HG02870 (cell line): ENCODE measurements at regions not wholly inside any gene's neighbourhood (a gene's known extent, or its start where the extent isn't known, plus 50 kb on each side); places are given as distances from the start of the nearest gene placed in this dataset.
A peak's percentile ranks its signal among the peaks of the same experiment; 100 is the strongest.

Source experiments
- ATAC-seq: cut with Tn5 transposase; IDR thresholded peaks from one replicate; pipeline ENCODE4 v1.9.1; 2021; ENCODE audit warnings: mild to moderate bottlenecking, moderate library complexity; ENCODE audit not compliant: unreplicated experiment

DNA sequence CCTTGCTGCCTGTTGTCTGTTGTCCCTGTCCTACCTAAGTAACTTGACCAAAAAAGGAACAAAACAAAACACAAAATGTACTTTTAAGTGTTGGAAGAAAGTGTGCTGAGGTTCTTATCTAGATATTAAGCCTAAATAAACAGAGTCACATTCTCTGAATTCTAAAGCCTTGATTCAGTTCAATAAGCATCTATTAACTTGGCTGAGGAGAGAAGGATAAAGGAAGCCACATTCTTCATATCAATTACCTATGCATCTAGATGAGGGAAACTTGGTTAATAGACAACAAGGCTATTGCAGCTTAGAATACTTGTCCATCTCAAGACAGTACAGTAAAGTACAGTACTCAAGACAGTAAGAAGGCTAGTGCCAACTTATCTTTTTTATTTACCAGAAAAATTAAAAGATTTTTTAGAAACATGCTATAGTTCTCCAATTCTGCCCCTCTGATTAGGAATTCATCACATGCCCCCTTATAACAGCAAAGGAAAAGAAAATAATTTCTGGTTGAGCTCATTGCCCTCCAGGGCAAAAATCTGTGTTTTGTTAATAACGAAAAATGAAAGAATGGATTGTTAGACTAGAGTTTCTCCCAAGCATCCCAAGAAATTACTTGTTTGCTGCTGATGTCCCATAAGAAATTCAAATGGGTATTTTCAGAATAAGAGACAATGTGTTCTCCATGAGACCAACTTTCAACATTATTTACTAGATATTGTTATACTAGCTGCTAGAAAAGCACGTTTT, 546.5 kb upstream of the SEMA3D start:
- no peak for ATAC-seq

DNA sequence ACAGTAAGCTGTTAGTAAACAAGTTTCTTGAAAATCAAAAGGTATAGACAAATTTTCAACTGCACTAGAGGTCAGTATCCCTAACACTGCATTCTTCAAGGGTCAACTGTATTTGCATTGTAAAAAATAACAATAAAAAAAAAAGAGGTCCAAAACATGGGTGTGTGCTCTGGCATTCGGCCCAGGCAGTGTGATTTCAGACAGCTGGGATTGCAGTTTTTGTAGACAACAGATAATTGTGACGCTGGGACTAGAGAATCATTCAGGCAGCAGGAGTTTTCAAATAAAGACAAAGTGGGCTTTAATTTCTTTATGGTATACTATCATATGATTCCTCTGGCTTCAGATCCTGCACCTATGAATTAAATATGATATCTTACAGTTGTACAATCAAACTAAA, 543.2 kb upstream of the SEMA3D start:
- ATAC-seq = no peak

DNA sequence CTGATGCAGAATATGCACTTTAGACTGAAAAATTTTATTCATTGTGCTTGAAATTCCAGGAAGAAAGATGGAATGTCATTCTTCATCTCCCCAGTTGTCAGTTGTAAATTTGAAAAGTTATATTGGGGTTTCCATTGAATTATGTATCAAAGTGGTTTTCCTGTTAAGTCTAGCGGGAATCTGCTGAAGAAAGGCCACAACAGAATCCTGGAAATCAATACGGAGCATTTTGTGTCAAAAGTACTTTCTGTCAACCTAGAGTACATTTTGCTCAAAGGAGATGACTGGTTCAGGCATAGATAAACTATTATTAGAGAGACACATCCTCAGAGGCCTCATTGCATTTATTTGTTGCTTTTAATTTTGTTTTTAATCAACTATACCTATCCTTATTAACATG, 538.2 kb upstream of the SEMA3D start:
- no peak for ATAC-seq

DNA sequence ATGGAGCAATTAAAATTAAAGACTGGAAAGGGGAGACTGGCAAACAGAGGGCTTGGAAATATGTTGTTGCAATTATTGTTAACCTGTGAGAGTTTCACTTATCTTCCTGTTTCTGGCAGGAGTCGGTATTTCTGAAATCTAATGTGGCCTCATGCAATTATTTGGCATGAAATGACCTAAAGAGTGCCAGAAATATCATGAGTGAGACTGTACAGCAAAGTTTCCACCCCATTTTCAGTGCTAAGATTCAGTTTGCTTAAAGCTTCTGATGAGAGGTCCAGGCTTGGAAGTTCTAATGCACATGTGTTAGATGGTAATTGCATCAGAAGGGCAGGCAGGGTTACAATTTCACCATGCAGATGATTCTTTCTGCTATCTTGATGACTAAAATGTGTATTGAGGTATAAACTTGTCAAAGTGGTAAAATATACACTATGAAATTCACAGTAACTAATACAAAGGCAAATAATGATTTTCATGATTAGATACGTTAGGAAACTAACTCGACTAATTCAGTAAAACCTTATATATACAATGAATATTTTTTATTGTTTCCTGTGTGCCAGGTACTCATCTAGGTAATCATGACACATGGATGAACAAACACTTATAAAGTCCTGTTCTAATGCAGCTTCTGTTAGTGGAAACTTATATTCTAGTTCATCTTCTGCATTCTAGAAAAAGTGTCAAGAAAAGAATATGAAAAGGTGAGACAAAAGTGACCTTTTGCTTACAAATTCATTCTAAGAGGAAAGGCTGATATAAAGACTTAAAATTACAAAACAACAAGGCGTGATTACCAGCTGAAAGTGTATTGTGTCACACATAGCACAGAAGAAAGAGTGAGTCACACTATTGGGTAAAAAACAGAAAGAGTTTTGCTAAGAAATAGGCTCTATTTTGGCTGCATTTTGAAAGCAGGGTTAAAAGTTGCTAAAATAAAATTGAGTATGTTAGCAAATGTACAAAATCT, 533.4 kb upstream of the SEMA3D start:
- no peak for ATAC-seq

DNA sequence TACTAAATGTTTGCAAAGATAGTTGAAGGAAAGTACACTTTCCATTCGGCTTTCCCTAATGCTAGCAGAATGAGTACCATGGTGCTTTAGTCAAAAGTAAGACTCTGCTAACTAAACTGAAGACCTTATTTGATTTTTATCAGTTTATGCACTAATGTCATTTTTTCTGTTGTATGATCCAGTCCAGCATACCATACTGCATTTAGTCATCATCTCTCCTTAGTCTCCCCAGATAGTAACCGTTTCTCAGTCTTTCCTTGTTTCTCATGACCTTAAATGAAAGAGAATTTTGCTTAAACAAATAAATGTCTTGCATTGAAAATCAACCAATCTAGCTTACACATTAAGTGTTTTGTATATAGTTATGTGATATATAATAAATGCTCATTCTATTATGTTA, 529.5 kb upstream of the SEMA3D start:
- no peak for ATAC-seq

DNA sequence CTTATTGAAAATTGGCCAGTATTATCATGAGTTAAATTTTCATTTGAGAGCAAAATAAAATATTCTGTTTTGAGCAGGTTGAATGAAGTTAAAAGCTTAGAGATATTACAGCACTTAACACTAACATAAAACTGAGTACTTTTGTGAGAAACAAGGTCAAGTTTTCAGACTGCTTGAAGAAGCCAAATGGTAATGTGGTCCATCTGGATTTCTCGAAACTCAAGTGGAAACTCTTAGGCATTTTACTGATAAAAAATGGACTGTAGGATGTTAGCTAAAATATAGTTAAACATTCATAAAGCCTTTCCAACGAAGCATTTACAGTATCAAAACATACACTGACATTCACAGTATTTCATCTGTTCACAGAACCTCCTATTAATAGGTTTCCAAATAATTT, 528.1 kb upstream of the SEMA3D start:
- ATAC-seq = no peak

DNA sequence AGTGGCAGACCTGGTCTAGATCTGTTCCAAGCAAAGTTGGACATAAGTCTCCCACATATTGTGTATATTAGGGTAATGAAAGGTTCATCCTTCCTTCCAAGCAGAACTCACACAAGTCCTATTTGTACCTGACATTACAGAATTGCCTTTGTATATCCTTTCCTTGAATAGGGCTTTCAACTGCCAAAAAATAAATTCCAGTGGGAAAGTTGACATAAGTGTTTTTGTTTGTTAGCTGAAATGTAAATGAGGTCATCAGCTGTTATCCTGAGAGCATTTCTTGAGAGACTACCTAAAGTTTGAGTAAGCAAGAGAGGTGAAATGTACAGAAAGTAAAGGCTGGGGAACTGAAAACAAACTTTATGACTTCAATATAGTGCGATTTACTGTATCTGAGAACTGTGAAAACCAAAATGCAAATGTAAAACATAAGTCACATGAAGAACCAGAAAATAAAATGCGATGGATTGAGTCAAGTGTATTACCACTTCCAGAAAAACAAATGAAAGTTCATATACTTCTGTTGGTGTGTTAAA, 527.3 kb upstream of the SEMA3D start:
- peak; percentile 84 for ATAC-seq

DNA sequence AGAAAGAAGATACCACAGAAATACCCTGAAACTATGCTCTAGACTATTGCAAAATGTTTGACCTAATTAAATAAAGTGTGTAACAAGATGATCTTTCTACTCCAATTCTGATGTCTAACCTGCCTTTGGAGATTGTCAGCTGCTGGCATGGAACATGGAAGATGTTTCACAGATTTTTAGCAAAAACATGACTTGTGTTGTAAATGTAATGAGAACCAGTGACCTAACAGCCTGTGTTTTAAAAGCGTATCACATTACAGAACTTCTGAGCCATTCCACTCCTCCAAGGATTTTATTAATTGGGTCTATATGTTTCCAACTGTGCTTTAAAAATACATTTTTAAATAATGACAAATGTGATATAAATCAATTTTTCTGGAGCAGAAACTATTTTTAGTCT, 526.3 kb upstream of the SEMA3D start:
- ATAC-seq = no peak

DNA sequence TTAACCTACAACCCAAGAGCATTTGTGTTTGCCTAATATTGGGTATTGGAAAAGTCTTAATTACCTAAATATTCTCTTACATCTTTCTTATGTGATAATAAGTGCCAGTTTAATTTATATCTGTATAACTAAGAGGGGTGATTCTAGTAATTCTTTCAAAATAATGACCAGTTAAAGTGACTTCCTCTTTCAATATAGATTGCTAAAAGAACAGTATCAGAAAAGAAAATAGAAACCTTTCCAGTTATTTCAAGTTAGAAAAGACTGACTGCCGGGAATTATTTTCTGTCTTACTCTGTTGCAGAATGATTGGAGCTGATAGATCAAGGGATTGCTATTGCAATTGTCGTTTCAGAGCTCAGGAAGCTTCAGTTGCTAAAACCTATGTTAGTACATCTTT, 525.0 kb upstream of the SEMA3D start:
- no peak for ATAC-seq

DNA sequence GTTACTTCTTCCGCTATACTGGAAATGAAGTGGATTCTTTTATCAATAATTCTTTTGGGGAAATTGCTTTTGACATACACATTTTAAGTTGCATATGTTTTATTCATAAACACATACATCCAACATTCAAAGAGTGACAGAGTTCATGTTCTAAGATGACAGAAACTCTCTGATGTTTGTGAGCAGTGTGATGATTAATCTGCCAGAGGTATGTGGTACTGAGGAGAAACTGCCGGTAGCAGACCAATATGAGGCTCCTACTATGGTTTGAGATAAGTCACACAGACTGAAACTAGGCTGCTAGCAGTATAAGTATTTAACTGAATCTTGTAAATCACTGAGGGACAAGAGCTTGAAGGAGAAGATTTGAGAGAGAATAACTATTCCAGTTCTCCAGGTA, 524.1 kb upstream of the SEMA3D start:
- ATAC-seq = no peak

DNA sequence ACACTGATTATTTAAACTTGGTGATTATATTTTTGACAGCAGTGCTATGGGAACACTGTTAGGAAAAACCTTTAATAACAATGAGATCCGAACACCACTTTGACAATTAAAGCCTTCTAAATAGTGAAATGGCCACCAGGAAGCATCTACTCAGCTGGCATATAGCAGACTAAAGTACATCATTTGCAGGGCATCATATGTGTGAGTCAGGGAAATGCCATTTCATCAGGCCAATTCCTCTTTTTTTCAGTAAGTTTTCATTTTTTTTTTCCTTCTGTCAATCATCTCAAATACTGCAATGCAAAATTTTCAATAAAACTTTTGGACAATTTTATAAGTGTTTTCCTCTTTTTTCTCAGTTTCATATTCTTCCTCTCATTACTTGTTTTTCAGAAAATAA, 521.4 kb upstream of the SEMA3D start:
- no peak for ATAC-seq

DNA sequence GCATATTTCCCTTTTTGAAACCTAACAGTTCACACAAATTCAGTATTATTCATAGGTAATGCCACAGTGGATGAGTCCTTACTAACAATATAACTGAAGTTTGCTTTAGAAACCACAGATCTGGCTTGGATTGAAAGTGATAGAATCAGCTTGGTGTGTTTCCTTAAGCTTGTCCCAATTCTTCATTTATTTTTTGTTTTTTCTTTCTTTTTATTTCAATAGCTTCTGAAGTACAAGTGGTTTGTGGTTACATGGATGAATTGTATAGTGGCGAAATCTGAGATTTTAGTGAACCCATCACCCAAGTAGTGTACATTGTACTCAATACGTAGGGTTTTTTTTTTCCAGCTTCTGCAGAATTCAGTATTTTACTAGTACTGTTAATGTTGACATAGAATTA, 518.2 kb upstream of the SEMA3D start:
- ATAC-seq = no peak

DNA sequence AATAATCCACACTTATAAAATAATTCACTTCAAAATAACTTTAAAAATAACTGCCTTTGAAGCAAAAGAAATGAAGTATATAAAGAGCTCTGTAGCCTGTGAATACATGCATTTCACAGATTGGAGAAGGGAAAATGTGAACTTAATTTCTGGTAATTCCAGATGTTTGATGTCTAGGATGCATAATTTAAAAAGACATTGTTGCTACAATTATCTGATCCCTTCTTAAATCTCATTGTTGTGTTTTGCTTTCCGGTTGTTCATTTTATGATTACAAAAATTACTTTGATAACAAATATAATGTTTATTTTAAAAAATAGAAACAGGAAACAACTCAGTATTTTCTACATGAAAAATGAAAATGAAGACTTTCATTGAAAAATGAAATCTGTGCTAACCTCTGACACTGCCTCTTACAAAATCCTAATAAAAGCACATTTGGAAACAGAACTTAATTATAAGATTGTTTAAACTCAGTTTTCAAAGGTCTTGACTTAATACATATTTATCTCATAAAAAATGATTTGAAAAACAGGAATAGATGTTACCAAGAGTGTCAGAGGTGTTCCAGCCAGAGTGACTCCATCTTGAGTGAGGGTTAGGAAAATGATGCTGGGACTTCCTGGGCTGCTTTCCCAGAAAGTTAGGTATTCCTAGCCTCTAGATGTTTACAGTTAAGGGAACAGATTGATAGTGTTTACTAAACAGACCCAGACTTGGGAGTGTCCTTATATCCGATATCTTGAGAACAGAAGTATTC, 516.6 kb upstream of the SEMA3D start:
- ATAC-seq = no peak

DNA sequence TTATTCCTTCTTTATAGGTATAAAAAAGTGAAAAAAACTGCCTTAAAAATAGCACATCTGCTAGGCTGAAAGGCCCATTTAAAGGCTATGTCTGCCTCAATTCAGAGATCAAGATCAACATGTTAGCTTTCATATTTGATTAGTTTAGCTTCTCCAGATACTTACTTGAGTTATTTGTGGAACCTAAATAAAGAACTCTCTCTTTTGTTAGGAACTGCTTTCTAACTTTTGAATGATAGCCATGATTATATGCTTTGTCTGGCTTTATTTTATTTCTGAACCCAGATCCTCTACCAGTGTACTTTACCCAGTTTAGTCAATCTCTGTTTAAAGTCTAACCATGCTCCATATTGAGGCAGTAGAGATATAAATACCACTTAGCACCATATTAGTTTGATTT, 515.5 kb upstream of the SEMA3D start:
- no peak for ATAC-seq

DNA sequence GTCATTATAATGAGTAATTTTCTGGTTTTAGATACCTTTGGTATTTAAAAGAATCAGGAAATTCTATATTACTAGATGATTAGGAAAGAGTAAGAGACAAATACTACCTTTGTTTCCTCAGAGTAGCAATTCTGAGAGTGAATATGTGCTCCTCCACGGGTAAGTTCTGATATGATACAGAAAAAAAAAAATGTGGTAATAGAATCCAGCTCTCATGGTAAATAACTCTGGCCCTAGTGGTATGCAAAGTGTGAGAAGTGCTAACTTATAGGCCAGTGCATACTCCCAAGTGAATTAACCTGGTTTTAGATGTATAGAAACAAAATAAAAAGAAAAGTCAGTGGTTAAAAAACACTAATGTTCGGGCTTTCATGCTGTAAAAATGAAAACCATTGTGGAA, 512.6 kb upstream of the SEMA3D start:
- no peak for ATAC-seq

DNA sequence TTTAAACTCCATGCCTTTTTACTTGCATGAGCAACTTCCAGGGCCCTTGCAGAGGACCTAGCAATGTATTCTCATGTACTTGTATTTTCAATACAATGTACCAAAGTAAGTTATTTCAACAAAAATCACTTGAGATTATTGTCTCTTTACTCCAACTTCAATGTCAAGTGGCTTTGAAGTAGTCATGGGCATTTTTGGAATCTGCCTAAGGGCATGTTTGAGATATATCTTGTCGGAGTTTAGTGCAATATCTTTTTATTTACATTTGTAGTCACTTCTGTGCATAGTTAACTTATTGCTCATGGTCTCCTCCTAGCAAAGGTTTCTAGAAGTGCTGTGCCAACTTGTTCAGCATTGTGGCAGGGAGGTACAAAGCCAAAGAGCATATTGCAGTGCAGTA, 508.7 kb upstream of the SEMA3D start:
- no peak for ATAC-seq

DNA sequence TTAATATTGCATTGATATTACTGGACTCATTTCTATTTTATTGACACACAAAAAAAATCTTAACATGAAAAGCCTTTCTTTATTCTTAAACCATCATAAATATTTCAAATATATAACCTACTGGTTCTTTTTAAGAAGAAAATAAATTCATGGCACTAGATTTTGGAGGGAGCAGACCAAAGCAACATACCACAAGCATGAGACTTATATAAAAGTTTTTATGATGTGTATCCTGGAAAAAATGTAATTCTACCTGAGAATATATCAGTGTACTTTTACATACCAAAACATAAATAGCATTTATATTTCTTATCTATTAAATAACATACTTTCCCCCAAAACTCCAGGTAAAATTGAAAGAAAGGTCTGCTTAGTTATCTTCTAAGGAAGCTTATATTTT, 508.2 kb upstream of the SEMA3D start:
- no peak for ATAC-seq

DNA sequence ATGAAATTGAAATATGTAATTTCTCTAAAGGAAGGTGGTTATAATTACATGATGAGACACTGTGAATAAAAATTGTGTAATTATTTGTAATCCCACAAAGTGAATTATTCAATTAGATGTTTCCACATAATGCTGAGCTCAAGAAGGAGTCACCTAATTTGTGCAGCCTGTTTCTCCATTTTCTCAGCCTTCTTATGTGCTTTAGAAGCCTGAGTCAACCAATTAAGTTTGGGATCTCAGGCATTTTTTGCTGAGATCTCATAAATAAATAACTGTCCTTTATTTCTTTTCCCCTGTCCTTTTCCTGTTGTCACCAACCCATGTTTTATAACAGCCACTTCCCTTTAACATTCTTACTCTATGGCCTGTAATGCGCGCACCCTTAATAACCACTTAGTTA, 506.5 kb upstream of the SEMA3D start:
- ATAC-seq = no peak

DNA sequence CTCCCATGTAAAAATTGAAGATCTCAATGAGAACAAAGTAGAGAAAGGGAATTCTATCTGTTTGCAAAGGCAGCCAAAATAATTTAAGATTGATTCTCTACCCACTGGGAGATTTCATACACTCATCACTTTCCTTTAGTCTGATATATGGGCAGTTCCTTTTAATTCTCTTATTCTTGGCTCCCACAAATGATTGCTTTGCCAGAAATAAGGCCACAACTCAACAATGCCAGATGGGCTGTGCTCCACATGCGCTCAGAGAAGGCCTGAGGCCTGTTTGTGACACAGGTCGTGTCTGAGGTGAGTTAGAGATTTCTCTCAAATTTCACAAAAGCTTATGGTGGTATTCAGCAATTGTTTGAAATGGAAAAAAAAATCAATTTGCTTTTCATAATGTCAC, 501.9 kb upstream of the SEMA3D start:
- no peak for ATAC-seq

DNA sequence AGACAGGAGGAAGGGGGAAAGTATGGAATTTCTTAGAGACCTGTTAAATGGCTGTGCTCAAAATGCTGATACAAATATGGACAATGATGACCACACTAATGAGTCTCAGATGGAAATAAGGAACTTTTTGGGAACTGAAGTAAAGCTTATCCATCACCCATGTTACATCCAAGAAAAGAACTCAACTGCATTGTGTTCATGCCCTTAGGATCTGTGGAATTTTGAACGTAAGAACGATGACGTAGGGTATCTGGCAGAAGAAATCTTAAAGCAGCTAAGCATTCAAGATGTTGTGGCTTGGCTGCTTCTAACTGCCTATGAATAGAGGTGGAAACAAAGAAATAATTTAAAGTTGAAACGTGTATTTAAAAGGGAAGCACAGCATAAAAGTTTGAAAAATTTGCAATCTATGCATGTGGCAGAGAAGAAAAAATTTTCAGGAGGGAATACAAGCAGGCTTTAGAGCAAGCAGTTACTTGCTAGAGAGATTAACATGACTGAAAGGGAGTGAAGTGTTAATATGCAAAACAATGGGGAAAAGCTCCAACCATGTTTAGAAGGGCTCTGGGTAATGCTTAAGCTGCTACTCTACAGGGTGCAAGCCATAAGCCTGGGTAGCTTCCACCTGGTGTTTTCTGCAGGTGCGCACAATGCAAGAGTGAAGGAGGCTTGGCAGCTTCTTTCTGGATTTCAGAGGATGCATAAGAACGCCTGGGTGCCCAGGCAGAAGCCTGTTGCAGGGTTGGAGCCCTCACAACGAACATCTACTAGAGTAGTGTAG, 499.7 kb upstream of the SEMA3D start:
- no peak for ATAC-seq
